Endothelial cell of umbilical vein (primary cell): ENCODE measurements at regions not wholly inside any gene's neighbourhood (a gene's known extent, or its start where the extent isn't known, plus 50 kb on each side); places are given as distances from the start of the nearest gene placed in this dataset.

Source experiments
- CTCF ChIP-seq, 2 donors: IDR thresholded peaks; 1 replicate in 1 of 2; 2 replicates in 1 of 2; pipeline ENCODE4 v1.5.1; 2011; ENCODE audit warnings: low read length in 2 of 2, mild to moderate bottlenecking in 2 of 2, moderate library complexity in 2 of 2, control low read depth in 1 of 2, inconsistent platforms in 1 of 2, low read depth in 1 of 2; ENCODE audit not compliant: insufficient read depth in 1 of 2; ENCODE audit errors: extremely low read depth in 1 of 2
- EZH2 ChIP-seq: IDR thresholded peaks from 2 replicates; pipeline ENCODE4 v1.6.1; 2012; ENCODE audit warnings: borderline replicate concordance, low read depth, mild to moderate bottlenecking, moderate library complexity, low read length, inconsistent platforms; ENCODE audit not compliant: severe bottlenecking
- FOS ChIP-seq: IDR thresholded peaks from 2 replicates; pipeline ENCODE4 v1.6.1; 2011; ENCODE audit warnings: mild to moderate bottlenecking, low read length, moderate library complexity, borderline replicate concordance; ENCODE audit not compliant: insufficient read depth
- GATA2 ChIP-seq: IDR thresholded peaks from 2 replicates; pipeline ENCODE4 v1.7.0; 2011; ENCODE audit warnings: low read depth, mild to moderate bottlenecking, moderate library complexity, mixed read lengths, low read length; ENCODE audit not compliant: insufficient read length, insufficient read depth
- JUN ChIP-seq: IDR thresholded peaks from 2 replicates; pipeline ENCODE4 v1.6.1; 2011; ENCODE audit warnings: borderline replicate concordance, low read depth; ENCODE audit not compliant: insufficient read length, insufficient read depth
- MAX ChIP-seq: IDR thresholded peaks from 2 replicates; pipeline ENCODE4 v1.6.1; 2011; ENCODE audit not compliant: insufficient read depth, insufficient read length
- MYC ChIP-seq: IDR thresholded peaks from one replicate; pipeline ENCODE4 v1.6.1; 2011; ENCODE audit warnings: mild to moderate bottlenecking, low read depth, low read length
- POLR2A ChIP-seq: IDR thresholded peaks from 2 replicates; pipeline ENCODE4 v1.6.1; 2012; ENCODE audit warnings: low read depth, mild to moderate bottlenecking, control low read depth, low read length
- POLR2AphosphoS5 ChIP-seq: IDR thresholded peaks from 2 replicates; pipeline ENCODE4 v1.6.1; 2012; ENCODE audit warnings: low read depth, mild to moderate bottlenecking, control low read depth, low read length, moderate library complexity; ENCODE audit not compliant: insufficient read depth

GRCh38 chr14:100439781-100440180, 116.6 kb downstream of the SLC25A47 start:
- TF ChIP-seq MAX (no peak), EZH2 (no peak), CTCF (IDR thresholded peaks at IDR 0.05; ENCODE audit: extremely low read depth in 1 of 2, insufficient read depth in 1 of 2, low read depth in 1 of 2, low read length in 2 of 2) (no peak), POLR2A (no peak), POLR2AphosphoS5 (no peak), JUN (no peak), FOS (no peak), GATA2 (no peak), MYC (no peak)
